Uterus (tissue), 2 donors: ENCODE measurements at regions not wholly inside any gene's neighbourhood (a gene's known extent, or its start where the extent isn't known, plus 50 kb on each side); places are given as distances from the start of the nearest gene placed in this dataset.

ENCODE experiments used
- CTCF ChIP-seq, 4 experiments: fragments of 200-600 bp in 2 of 4; fragments of 450-650 bp in 2 of 4; sonication (generic) in 2 of 4; IDR thresholded peaks; one replicate each; pipeline ENCODE4 v1.5.1; 2016 to 2019; ENCODE audit warnings: antibody characterized with exemption in 4 of 4, mild to moderate bottlenecking in 2 of 4, moderate library complexity in 1 of 4
- POLR2A ChIP-seq, 2 donors: fragments of 450-650 bp; IDR thresholded peaks; one replicate each; pipeline ENCODE4 v1.6.1; 2016; ENCODE audit warnings: antibody characterized with exemption in 2 of 2, mild to moderate bottlenecking in 1 of 2, moderate library complexity in 1 of 2

- no peak for TF ChIP-seq CTCF (IDR thresholded peaks at IDR 0.05)
- no peak for TF ChIP-seq POLR2A (IDR thresholded peaks at IDR 0.05)
These were observed 2823.7 kb upstream of the PCDH20 start for GRCh38 chr13:64239372-64239771.
